ENCODE measurements at regions not wholly inside any gene's neighbourhood (a gene's known extent, or its start where the extent isn't known, plus 50 kb on each side); places are given as distances from the start of the nearest gene placed in this dataset.

DNA sequence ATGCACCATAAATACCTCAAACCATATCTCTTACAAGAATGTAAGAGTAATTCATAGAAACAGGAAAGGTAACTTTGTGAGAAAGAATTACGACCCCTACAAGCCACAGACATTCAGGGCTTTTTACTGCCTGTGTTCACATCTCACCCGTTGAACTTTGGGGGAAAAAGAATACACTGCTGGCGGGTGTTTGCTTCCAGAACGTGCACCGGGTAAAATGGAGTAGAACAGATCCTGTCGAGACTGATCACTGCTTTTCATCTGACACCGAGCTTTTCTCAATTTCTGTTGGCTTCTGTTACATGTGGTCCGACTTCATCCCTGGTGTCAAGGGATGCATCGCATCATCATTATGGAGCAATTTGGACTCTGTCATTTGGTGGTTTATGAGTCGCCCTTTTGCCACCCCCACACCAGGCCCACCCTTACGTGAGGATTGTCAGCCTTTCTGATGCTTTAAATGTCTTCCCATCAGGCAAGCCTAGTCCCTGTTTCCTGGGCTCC lies 219.2 kb upstream of the ZFP64 start:
- intact Hi-C loops (cut with micrococcal nuclease) = loop anchor here (1.0 to 5.0 kb wide), 4 partner anchors 104 to 806 kb away; no protein-coding TSS in a partner anchor

- intact Hi-C loops (cut with micrococcal nuclease) = loop anchor here (1.0 to 5.0 kb wide), 4 partner anchors 104 to 807 kb away; no protein-coding TSS in a partner anchor
These were observed 218.6 kb upstream of the ZFP64 start for GRCh38 chr20:52410182-52410647.

DNA sequence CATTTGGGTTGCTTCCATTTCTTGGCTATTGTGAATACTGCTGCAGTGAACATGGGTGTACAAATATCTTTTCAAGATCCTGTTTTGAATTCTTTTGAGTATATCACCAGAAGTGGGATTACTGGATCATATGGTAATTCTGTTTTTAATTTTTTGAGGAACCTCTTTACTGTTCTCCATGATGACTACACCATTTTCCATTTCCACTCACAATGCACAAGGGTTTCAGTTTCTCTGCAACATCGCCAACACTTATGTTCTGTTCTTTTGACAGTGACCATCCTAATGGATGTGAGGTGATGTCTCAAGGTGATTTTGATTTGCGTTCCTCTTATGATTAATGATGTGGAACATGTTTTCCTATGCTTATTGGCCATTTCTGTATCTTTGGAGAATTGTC lies 214.4 kb upstream of the ZFP64 start:
- intact Hi-C loops (cut with micrococcal nuclease) = loop anchor here (10.0 kb wide), 1 partner anchor 599 kb away; no protein-coding TSS in a partner anchor

DNA sequence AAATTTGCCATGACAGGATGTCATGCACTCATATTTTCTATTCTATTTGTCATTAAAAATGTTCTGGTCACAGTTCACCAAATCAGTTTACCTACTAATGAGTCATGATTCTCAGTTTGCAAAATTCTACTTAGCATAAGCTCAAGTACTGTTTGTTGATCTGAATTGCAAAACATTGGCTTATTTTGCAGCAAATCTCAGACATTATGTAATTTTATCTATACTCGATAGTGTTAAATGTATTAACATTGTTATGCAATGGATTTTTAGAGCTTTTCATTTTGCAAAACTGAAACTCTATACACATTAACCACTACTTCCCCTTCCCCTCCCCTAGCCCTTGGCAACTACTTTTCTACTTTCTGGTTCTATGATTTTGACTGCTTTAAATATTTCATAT lies 213.8 kb upstream of the ZFP64 start:
- intact Hi-C loops (cut with micrococcal nuclease) = loop anchor here (10.0 kb wide), 1 partner anchor 599 kb away; no protein-coding TSS in a partner anchor

DNA sequence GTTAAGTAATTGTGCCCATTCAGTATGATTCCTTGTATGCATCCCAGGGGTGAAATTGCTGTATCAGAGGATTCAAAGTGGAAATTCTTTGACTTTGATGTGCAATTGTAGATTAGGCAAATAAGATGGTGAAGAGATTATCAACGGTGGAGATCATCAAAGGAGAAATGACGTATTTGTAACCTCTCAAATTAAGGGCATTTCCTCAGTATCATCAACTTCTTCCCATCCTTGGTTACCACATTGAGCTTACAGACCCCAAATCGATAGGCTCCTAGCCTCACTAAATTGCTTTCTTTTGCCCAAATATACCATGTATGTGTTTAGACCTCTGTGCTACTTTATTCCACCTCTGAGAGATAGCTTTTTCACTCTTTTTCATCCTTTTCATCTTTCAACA lies 213.1 kb upstream of the ZFP64 start:
- intact Hi-C loops (cut with micrococcal nuclease) = loop anchor here (10.0 kb wide), 1 partner anchor 600 kb away; no protein-coding TSS in a partner anchor

DNA sequence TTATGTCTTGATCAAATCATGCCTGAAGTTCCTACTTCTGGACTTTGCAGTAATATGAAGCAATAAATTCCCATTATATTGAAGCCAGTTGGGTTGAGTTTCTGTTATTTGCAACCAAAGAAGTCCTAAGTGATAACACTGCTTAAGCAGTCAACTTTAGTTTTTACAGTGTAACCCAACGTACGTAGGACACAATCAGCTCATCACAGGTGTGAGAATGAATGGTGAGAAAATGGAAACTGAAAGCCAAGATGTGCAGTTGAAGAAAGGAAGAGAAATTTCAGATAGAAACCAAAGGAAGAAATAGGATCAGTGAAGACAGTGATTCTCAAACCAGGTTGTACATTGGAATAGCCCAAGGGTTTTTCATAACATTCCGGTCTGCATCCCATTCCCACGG lies 211.4 kb upstream of the ZFP64 start:
- intact Hi-C loops (cut with micrococcal nuclease) = loop anchor here (1.0 to 10.0 kb wide), 2 partner anchors 602 to 1546 kb away; no protein-coding TSS in a partner anchor

- intact Hi-C loops (cut with micrococcal nuclease) = loop anchor here (10.0 kb wide), 1 partner anchor 602 kb away; no protein-coding TSS in a partner anchor
These were observed 210.9 kb upstream of the ZFP64 start for GRCh38 chr20:52402514-52402913.

DNA sequence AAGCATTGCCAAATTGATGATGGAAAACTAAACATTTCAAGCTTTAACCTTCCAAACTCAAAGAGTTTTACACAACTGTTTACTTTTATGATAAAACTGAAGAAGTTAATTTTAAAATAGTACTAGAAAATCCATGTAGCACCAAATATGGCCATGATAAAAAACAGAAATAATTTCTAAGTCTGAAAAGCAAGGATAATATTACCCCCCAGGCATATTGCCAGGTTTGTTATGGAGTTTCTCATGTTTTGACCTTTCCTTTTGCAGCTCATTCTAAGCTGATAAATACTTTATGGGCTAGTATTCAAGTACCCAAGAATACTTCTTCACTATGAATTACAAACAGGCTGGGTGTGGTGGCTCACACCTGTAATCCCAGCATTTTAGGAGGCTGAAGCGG lies 209.9 kb upstream of the ZFP64 start:
- intact Hi-C loops (cut with micrococcal nuclease) = loop anchor here (10.0 kb wide), 1 partner anchor 603 kb away; no protein-coding TSS in a partner anchor

DNA sequence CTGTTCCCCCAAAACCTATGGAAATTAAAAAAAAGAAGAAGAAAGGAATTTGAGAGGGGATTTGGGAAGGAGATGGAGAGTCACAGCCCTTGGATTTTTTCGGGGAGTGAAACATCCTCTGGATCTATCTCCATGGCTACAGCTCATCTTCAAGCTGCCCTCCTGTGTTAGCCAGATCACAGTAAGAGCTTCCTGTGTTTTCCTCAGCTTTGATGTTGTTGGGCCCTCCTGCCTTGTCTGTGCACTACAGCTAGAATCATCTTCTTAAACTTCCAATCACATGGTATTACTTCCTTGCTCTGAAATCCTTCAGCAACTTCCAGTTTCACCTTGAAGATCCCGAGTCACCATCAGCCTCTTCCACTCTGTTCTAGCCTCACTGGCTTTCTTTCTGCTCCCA lies 207.8 kb upstream of the ZFP64 start:
- intact Hi-C loops (cut with micrococcal nuclease) = no loop called here

DNA sequence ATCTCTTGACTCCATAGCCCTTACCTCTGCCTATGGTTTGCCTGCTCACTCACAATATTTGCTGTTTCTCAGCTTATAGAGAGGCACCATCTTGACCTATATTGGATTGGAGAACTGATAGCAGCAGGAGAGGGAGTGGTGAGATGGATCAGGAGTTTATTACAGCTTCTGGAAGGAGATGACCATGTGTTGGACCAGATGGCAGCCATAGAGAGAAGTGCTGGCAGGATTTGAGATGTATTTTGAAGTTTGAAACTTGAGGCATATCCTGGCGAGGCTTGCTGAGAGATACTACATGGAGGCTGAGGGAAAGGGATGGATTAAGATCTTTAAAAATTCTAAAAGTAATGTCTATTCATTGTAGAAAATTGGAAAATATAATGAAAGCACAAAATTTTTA lies 198.0 kb upstream of the ZFP64 start:
- intact Hi-C loops (cut with micrococcal nuclease) = no loop called here

GRCh38 chr20:52383995-52384621 lies 192.5 kb upstream of the ZFP64 start:
- intact Hi-C loops (cut with micrococcal nuclease) = no loop called here

DNA sequence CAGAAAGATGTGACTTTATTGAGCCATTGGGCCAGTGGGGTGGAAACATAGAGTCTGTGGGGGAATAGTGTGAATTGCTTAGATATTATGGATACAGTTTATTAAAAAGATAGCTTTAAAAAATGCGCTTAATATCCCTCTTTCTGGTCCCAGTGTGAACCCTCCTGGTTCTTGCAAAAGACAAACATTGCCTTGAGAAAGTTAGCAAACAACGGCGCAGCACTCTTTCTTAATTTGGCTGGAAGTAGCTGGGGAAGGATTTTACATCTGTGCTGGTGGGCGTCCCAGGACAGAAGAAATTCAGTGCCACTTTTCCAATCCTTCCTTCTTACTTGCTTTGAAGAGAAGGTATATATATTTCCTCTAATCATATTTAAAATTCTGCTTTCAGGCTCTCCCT lies 191.4 kb upstream of the ZFP64 start:
- intact Hi-C loops (cut with micrococcal nuclease) = no loop called here

- intact Hi-C loops (cut with micrococcal nuclease) = loop anchor here (1.0 kb wide), 4 partner anchors 68 to 1168 kb away; no protein-coding TSS in a partner anchor
These were observed 188.3 kb upstream of the ZFP64 start for GRCh38 chr20:52379723-52380336.

DNA sequence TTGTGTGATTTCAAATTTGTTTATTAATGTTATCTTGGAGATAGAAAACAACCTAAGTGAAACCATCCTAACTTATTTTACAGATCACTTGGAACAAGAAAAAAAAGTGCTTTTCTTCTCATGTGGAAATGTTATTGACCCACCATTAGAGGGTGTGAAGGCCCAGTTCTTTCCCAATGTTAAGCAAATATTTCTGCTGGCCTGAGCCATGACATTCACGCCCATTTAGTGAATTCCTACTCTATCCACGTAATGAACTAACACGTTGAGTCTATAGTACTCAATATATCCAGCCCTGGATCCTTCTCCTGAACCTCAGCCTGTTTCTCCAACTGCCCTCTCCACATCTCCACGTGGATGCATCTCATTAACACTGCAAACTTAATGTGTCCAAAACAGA lies 180.6 kb upstream of the ZFP64 start:
- intact Hi-C loops (cut with micrococcal nuclease) = no loop called here

GRCh38 chr20:52365688-52366087 lies 174.1 kb upstream of the ZFP64 start:
- intact Hi-C loops (cut with micrococcal nuclease) = no loop called here

GRCh38 chr20:52364405-52364804 lies 172.8 kb upstream of the ZFP64 start:
- intact Hi-C loops (cut with micrococcal nuclease) = no loop called here

DNA sequence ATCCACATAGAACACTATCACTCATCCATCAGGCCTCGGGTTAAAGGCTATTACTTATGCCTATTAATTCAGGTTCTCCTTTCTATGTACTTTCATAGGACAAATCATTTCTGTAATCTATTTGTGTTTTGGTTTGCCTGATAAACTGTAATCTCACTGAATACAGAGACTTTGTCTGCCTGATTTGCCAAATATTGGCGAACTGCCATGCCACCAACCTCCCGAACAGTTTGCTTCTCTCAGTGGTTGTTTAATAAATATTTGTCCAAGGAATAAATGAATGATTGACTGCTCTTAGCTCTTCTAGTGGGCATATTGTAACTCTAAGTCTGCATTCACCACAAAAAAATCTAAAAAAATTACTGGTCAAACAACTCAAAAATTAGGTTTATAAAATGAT lies 170.1 kb upstream of the ZFP64 start:
- intact Hi-C loops (cut with micrococcal nuclease) = no loop called here

DNA sequence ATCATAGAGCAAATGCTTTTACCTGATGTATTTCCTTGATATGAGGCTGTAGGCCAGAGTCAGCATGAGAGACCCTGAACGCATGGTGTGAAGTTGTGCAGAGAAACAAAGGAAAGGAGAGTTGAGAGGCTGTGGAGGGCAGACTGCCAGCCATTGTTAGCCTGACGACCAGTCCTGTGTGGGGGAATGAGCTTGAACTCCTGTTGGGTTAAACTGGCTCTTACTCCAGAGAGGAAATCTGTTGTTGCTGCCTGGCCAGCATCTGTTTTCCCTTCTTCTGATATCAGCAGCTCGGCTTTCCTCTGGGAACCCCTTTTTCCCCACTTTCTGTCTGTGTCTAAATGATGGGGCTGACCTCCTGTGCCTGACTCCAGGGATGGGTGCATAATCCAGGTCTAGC lies 158.2 kb upstream of the ZFP64 start:
- intact Hi-C loops (cut with micrococcal nuclease) = no loop called here

DNA sequence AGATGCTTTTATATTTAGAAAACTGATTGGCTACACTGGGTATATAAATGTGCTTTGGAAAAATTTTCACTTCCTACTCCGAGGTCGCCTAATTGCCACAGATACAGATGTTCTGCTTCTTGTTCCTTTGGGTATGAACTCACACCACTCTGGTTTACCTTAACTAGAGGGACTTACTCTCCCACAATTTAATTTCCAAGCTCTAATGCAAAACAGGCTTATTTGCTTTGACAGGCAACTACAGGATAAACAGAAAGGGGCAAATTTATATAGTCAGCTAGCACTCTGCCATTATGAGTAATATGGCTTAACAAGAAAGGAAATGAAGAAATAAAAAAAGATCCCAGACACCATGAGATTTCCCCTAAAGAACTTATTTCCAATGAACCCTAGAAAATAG lies 156.9 kb upstream of the ZFP64 start:
- intact Hi-C loops (cut with micrococcal nuclease) = no loop called here

DNA sequence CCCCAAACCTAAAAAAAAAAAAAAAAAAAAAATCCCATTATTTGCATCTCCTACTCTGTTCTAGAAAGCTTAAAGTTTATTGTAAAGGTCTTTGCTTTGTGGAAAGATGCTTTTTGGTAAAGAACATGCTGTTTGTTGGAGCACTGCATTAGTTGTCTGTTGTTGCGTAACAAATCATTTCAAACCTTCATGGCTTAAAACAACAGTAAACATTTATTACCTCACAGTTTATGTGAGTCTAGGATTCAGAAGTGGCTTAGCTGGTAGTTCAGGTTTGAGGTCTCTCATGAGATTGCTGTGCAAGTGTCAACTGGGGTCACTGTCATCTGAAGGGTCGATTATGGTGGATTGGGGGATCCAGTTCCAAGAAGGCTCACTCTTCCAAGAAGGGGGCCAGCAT lies 155.2 kb upstream of the ZFP64 start:
- intact Hi-C loops (cut with micrococcal nuclease) = no loop called here

DNA sequence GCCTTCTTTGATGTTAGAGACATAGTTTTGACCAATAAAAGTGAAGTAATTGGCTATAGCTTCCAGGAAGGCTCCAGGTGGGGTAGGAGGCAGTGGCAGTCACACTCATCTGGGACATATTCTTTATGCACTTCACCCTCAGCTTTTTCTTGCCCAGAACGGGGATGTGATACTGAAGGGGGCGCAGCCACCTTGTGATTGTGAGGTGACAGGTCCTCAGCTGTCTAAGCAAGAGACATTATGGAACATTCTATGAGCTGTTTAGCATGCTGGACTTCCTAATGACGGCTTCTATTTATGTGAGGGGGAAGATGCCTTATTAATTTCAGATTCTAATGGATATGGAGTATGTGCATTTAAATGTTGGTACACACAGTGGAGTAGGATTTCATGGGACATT lies 151.3 kb upstream of the ZFP64 start:
- intact Hi-C loops (cut with micrococcal nuclease) = no loop called here

GRCh38 chr20:52340036-52340634 lies 148.6 kb upstream of the ZFP64 start:
- intact Hi-C loops (cut with micrococcal nuclease) = no loop called here
